NCI-H2171 (cell line): ENCODE measurements at regions not wholly inside any gene's neighbourhood (a gene's known extent, or its start where the extent isn't known, plus 50 kb on each side); places are given as distances from the start of the nearest gene placed in this dataset.

Experiments used
- DNase-seq: peaks from one replicate; lab custom pipeline; 2025; lab: John Stamatoyannopoulos, UW

DNA sequence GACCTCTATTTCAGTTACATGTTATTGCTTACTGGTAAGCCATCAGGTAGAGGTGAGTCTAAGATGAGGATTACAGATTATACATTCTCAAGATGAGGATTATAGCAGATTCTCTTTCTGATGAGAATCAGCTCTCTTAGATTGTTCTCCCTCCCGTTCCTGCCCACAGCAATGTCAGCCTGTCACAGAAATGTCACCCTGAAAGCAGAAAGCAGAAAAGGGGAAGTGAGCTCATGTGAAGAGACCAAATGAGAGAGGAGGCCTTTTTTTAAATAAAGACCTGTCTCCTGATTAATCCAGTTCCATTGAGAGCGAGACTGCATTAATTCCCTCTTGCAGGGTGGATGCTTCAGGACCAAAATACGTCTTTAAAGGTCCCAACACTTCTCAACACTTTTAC is 445.6 kb downstream of the KCTD12 start:
- DNase-seq: no peak

DNA sequence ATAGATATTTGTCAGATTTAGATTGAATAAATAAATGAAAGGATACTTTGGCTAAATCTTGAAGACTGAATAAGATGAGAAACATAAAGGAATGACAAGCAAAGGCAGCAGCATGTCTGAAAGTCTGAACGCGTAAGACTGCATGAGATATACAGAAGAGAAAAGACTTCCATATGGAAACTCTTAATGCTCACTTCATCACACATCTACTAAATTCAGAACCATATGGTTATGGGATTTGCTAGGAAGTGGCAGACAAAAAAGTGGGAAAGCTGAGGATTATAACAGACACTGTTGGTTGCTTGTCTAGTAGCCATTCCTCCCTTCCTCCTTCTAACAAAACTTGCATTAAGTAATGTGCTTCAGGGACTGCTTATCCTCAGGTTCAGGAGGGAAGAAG is 446.7 kb downstream of the KCTD12 start:
- DNase-seq: no peak

DNA sequence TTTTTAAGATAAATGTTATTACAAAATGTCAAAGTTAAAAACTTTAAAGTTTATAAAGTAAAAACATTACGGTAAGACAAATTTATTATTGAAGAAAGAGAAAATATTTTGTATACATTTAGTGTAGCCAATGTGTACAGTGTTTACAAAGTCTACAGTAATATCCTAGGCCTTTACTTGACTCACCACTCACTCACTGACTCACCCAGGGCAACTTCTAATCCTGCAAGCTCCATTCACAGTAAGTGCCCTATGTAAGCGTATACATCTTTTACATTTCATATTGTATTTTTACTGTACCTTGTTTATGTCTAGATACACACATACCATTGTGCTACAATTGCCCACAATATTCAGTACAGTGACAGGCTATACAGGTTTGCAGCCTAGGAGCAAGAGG is 448.2 kb downstream of the KCTD12 start:
- DNase-seq: no peak

DNA sequence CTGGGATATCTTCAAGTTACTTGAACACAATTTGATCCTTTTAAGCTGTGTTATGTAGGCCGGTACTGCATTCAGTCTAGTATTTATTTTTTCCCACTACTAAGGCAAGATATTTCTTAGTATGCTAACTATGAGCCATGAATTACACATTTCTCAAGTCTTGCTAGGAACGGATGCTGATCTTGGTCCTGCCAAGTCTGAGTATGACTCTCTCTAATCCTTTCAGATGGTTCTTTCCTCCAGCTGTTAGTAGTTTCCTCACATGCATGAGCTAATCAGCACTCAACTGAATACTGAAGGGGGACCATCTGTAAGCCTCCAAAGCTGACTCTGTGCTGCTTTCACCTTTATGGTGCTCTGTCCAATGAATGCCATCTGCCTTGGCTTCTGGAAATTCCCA is 460.3 kb downstream of the KCTD12 start:
- peak; percentile 69 for DNase-seq

DNA sequence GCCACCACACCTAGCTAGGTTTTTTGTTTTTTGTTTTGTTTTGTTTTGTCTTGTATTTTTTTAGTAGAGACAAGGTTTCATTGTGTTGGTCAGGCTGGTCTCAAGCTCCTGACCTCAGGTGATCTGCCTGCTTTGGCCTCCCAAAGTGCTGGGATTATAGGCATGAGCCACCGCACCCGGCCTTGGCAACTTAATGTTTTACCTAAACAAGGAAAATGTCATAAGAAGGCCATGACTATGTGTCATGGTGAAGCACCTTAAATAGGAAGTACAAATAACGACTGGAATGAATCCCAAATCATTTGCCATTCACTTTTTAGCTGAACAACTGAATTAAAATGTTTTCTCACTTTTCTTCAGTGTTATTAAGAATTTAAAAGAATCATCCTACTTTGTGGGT is 465.2 kb downstream of the KCTD12 start:
- no peak for DNase-seq

DNA sequence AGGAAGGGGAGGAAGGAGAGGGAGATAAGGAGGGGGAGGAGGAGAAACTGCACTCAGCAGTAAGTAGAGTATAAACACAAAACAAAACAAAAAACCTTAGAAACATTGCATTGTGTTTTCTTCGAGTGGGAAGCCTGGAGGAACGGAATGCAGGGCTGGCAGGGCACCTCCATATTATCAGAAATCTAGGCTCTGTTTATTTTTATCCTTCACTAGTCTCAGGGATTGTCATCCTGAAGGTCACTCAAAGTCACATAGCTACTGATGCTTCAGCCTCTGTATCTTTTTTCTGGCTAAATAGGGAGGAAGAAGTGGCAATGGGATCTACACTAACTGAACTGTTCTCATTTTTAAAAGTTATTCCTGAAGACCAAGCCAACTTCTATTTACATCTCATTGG is 467.8 kb downstream of the KCTD12 start:
- DNase-seq: no peak

DNA sequence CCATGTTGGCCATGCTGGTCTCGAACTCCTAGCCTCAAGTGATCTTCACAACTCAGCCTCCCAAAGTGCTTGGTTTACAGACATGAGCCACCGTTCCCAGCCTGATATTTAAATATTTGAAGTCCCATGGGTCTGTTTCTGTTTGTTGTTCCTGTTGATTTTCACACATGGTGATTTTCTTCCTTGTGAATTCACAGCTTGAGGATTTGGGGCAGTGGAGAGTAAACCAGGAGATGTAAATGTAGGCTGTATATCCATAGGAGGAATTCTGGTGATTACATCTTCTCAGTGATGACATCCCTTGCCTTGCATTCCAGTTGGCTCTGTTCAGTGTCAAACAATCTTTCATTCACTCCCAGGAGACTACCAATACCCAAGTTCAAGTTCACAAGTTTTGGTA is 471.9 kb downstream of the KCTD12 start:
- no peak for DNase-seq

DNA sequence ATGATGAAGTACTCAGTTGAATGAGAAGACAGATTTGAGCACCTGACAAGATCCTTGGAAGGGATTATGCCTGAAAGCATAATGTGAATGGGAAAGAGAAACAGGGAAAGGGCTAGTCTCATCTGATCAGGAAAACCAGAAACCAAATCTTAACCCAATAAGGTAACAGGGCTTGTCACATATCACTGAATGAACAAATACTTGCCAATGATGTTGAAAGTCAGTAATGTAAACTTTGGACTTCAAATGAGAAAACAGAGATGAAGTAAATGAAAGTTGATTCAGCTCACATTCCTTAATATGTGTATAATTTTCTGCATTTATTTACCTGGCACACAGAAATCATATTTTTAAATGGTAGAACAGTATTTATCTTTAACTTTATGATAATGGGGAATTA is 480.0 kb downstream of the KCTD12 start:
- DNase-seq: no peak

DNA sequence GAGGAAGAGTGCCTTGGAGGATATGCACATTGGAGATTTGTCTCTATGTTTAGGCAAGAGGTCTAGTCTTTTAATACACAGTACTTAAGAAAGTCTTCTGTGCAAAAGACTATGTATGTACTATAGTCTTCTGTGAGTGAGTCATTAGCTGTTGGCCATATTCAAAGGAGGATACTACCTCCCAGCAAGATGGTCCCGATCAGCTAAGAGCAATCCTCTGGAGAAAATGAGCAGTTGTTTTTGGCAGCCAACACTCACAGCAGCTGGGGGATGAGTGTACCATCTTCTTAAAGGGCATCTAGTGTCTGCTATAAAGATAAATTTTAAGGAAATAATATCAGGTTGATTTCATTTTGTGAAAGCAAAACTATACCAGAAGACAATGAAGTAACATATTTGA is 487.8 kb downstream of the KCTD12 start:
- no peak for DNase-seq

DNA sequence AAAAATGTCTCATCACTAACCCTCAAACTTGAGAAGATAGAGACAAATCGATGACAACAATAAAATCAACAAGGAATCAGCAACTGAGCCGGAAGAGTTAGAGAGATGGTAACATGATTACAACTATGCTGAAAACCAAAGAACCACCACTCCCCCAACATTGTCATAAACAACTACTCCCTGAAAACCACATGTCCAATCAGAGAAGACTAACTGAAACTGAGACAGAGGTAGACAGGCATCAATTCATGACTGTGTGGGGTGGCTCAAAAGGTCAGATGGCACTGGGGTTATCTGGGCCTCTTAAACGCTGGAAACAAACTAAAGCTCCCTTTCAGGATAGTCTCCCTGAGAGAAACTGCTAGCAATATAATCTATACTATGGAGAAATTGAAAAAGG is 488.8 kb downstream of the KCTD12 start:
- DNase-seq: no peak

DNA sequence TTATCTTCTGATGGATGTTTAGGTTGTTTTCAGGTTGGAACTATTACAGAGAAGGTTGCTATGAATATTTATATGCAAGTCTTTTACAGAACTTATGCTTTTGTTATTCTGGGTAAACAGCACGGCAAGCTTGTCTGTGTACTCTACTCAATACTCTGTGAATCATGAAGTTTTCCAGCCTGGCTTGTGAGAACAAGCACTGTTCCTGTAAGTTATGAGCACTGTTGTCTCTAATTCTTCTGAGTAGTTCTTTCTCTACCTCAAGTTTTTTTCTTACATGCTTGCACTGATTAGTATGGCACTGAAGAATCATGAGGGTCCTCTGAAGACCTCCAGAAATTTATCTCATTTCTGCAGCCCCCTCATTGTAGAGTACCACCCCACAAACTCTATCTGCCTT is 496.9 kb downstream of the KCTD12 start:
- DNase-seq: no peak

DNA sequence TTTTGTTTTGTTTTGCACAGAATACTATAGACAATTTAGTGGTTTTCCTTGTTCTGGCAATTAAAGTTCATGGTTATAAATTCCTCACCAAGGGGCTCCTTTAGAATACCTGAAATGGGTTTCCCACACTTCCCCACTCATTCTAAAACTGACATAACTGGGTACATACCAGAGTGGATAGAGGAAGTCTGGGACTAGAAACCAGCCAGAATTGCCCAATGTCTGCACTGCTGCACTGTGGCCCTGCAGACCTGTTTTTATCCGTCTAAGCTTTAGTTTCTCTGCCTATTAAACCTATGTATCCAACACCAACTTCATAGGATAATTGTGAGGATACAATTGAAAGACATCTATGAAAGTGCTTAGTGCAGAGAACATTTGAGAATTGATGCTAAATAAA is 498.6 kb downstream of the KCTD12 start:
- no peak for DNase-seq

DNA sequence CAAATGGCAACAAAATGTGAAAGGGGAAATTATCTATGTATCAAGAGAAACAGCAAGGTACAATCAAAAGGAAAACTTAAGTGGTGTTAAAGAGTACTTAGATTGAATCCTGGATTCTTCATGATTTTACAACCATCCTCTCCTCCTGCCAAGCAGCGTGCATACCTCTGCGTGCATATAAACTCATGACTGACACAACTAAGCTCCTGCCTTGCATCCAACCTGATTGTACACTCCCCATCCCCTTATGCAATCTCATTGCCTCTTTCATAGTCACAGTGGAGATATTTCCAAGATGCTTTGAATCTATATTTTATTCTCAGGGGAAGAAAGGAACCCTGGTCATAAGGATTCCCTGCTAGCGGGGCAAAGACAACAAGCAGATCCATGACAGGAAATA is 499.9 kb downstream of the KCTD12 start:
- DNase-seq: no peak

DNA sequence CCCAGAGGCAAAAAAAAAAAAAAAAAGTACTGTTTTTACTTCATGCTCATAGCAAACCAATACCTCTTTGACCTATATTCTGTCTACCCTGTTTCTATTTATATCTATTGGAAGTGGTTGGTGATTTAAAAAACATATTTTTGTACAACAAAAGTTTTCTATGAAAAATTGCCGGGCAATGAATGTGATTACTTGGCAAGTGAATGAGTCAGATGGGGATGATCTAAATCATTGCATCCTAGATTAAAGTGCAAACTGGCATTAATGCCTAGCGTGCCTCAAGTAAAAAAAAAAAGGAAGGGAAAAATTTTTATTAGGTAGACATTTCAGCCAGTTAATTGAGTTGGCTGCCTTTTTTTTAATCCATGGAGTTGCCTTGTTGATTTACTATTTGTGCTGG is 500.6 kb downstream of the KCTD12 start:
- DNase-seq: no peak

DNA sequence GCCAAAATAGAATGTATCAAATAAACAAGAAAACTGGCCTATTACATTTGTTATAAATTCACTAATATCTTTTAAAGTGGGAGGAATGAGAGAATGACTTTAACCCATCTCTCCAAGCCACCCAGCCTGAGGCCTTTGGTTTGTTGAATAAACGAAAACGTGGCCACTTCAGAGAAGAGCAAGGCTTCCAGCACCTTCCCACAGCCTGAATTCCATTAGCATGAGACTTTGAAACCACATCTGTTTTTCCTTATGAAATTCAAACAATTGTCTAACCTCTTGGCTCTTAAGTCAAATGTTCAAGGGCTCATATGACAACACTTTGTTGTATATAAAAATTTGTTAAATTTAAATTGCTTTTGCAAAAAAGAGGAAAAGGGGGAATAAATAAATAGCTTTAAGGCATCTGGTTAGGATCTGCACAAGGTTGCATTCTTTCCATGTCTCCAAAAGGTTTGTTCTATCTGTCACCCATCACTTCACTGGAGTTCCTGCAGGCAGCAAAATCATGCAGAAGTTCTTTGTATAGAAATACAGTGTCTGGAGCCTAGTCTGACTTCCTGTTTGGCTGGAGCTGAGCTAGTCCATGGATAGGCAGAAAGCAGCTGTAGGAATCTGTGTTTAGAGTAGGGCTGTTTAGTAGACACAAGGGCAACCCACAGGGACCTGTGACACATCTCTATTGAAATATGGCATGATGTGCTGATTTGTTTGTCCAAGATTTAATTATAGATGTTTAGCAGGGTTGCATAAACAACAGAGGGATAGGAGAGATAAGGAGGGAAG is 502.3 kb downstream of the KCTD12 start:
- no peak for DNase-seq

DNA sequence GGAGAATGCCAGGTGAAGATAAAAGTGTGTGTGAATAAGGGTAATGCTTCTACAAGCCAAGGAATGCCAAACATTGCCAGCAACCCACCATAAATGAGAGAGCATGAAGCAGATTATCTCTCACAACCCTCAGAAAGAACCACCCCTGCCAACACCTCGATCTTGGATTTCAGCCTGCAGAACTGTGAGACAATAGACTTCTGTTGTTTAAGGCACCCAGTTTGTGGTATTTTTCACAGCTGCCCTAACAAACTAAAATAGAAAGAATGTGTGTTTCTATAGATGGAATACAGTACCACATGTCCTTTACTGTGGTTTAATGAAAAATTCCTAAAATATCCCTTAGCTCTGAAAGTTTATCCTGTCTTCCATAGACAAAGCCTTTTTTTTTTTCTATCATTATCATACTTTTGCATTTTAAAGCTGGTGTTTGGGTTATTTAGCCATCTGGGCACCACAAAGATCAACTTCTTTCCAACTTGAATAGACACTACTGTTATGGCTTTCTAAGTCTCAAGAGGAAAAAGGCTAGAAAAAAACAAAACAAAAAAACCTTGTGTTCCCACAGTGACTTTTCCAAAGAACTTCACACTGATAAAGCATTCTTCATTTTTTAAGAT is 505.6 kb downstream of the KCTD12 start:
- DNase-seq: no peak

DNA sequence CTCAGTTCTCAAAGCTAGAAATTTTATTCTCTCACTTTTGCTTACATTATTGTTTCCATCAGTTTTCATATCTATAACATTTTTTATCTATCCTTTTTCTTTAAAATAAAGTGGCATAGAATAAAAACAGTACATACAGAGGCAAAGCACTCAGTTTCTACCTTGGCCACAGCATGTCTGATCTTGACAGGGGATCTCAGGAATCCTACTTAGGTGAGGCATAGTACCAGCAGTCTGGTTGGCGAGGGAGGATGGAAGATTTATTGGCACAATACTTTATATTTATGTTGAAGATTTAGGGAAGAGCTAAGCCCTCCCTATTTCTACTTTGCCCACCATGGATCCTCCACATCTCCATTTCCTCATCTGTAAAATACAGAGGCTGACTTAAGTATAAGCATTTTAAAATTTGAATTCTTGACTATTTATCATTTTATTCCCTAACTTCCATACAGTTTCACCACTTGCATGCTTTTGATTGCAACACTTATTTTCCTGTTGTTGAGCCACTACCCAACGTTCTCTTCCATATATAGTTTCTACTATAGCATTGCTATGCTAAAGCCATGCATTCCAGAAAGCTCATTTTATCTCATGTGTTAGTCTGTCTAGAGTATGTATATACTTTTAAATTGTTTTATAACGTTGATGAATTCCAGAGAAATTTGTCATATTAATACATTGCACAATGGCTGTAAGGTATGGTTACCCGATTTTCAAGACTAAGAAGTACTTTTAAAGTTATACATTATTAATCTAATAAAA is 506.7 kb downstream of the KCTD12 start:
- no peak for DNase-seq

DNA sequence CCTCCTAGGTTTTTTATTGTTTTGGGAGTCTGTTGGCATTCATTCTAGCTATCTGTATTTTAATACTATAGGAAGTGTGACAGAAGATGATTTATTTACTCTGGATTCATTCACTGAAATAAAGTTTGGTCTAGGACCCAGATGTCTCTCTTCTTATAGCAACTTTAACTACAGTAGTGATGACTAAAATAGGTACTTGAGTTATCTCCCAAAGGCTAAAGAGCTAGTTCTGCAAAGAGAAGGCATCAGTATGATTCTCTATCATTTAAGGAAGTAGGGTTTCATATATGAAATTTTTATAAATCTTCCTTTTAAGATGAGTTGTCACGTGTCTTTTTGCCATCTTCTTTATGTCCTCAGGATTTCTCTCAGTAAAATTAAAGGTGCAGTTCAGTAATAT is 507.4 kb downstream of the KCTD12 start:
- no peak for DNase-seq

DNA sequence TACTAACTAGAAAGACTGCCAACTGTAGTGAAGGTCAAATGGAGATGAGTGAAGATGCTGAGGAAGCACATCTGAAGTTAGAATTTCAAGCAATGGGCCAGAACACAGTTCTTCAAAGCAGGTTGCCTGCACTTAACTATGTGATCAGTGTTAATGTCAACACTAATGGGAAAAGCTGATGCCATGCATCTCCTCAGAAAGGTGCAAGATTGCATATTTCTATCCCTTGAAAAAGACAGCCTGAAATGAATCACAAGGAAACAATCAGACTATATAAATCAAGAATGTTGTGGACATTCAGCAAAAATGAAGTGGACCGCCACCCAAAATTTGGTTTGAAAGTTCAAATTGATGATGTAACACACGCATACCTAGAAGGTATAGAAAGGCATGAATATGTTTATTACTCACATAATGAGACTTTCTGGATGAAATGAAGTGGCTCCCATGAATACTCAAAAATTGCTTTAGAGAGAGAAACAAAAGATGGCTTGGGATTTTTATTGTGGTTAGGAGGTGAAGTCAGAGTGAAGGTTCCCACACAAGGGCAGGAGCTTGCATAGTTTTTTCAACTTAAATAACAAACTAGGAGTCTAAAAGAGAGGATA is 522.4 kb downstream of the KCTD12 start:
- DNase-seq: no peak

DNA sequence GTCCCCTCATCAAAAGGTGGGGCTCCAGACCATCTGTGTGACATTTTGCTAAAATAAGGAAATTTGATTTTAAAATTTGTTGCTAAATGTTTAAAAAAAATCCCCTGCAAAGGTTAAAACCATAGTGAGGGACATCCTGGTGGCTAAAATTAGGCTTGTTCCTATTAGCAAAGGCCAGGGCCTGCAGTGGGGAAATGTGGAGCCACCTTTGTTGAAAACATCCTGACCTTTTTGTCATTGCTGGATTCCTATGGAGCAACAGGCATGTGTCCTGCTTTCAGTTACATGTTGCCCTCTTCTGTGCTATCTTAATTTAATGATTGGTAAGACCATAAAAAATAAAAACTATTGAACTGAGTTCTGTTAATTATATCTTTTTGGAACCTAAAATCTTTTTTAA is 524.3 kb downstream of the KCTD12 start:
- DNase-seq: no peak

DNA sequence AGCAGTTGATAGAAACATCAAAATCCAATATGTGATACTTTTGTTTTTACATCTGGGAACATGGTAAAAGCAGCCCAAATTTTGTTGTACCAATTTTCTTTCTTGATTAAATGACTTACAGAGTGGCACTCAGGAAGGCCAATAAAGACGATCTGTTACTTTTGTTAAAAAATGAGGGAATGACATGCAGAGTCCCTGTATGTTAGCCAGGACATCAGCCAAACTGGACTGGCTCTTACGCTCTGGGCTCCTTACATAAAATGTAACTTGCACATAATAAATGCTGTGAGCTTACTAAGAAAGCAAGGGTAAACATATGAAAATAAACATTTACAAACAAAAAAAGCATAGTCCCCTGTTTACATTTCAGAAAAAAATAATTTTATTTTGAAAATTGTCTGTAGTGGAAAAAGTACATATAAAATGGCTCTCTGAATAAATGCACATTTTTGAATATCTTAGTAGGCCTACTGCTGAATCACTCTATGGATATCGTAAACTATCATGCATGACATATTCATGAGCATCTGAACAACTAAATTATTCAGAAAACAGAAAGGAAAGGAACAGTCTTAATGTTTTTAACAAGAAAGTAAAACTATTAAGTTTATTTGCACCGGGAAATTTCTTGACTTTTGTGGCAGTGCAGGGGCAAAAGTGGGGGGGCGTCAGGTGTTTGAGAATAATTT is 534.5 kb downstream of the KCTD12 start:
- DNase-seq: no peak

DNA sequence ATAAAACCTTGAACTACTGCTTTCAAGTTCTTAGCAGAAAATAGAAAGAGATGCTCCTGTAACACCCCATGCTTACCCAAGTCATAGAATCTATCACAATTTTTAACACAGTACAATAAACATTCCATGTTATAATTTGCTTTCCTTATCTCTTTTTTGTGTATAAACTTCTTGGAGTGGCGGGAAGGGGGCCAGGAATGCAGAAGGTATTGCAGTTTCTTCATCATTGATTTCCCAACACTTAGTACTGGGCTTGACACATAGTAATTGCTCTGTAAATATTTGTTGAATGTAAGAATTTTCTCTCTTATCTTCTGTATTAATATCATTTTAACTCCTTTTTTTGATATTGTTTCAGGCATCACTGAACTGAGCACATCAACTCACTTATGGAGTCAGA is 535.8 kb downstream of the KCTD12 start:
- DNase-seq: no peak
